Activated CD8-positive, alpha-beta memory T cell treated with anti-CD3 and anti-CD28 coated beads for 48 hours (primary cell): ENCODE measurements at regions not wholly inside any gene's neighbourhood (a gene's known extent, or its start where the extent isn't known, plus 50 kb on each side); places are given as distances from the start of the nearest gene placed in this dataset.

Experiments
- DNase-seq, 3 experiments: peaks; one replicate each; pipeline ENCODE4 v3.0.0-alpha.2; 2020; ENCODE audit warnings: low read depth in 2 of 3, low spot score in 2 of 3

DNA sequence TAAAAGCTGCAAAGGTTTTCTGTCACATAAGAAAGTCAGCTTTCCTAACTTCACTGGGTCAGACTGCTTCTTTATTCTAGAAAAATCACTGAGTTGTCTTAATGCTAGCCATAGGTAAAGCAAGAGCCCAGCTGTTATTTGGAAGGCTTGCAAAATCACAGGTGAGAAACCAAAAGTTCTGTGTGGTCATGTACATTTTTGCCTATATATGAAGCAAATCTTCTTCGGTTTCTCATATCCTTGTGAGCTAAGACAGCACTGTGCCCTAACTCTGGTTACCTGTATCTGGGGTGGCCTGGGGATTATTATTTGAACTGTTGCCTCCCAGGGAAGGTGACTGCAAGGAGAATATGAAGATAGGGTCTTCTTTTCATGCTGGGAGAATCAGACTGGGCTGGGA lies 444.9 kb upstream of the CLINT1 start:
- no peak for DNase-seq

GRCh38 chr5:158303275-158303674 lies 444.3 kb upstream of the CLINT1 start:
- DNase-seq = no peak

GRCh38 chr5:158302029-158302428 lies 443.1 kb upstream of the CLINT1 start:
- no peak for DNase-seq

DNA sequence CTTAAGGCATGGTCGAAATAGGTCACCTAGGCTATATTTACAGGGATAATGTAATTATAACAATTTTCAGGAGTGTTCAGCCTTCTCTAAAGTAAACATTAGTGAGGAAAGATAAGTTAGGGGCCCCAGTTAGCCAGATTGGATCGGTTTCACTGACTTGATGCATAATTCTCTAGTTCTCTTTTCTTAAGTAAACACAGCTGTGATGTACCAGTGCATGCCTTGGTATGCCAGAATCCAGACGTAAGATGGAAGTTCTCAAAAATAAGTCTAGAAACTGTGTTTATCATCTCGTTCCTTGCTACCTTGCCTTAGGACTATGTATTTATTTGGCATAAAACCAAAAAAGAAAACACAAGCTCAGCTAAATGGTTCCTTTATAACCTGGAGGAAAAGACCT lies 442.2 kb upstream of the CLINT1 start:
- no peak for DNase-seq

DNA sequence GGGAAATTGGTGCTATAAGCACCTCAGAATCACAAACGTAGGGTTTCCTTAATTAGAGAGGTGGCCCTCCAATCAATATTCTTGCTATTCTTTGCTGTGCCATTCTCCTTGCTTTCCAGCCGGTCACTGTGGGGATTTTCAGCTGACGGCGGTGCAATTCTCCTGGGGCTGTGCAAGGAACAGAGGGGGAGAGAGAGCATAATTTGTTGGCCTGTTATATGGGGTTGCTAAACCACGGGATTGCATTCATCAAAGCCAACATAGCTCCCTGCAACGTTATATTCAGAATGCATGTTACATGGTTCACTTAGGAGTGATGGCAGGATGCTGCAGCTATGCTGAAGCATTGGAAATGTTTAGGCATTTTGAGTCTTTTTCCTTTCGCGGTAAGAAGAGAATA lies 441.3 kb upstream of the CLINT1 start:
- no peak for DNase-seq

GRCh38 chr5:158297002-158297527 lies 438.1 kb upstream of the CLINT1 start:
- no peak for DNase-seq

DNA sequence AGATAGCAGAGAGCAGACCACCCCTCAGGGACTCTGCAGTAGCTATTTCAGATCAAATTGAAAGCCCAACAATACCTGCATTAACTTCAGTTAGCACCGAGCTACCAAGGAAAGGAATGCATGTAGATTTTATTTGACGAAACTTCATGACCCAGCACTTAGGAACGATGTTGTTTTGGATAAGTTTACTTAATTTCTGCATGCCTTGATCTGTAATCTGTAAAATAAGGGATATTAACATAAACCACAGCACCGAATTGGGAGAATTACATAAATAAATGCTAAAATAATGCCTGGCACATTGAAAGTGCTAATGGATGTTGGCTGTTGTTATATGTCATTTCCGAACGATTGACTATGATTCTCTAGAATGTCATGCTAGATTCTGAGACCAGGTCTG lies 435.8 kb upstream of the CLINT1 start:
- DNase-seq = no peak

- no peak for DNase-seq
These were observed 434.0 kb upstream of the CLINT1 start for GRCh38 chr5:158292981-158293380.

DNA sequence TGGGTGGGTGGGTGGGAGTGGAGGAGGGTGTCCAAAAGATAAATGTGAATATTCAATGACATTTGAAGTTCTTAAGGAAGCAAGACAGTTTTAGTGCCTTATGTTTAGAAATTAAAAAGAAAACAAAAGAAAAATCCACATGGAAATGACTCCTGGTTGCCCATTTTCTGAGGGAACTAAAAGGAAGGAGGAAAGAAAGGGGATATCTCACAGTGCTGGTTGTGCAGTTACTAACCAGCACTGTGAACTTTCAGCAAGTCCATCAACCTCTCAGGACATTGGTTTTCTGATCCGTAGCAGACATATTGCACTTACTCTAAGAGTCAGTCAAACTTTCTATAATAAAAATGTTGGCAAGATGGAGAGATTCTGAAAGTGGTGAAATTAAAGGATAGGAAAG lies 431.0 kb upstream of the CLINT1 start:
- DNase-seq = no peak

GRCh38 chr5:158288272-158288657 lies 429.3 kb upstream of the CLINT1 start:
- no peak for DNase-seq

DNA sequence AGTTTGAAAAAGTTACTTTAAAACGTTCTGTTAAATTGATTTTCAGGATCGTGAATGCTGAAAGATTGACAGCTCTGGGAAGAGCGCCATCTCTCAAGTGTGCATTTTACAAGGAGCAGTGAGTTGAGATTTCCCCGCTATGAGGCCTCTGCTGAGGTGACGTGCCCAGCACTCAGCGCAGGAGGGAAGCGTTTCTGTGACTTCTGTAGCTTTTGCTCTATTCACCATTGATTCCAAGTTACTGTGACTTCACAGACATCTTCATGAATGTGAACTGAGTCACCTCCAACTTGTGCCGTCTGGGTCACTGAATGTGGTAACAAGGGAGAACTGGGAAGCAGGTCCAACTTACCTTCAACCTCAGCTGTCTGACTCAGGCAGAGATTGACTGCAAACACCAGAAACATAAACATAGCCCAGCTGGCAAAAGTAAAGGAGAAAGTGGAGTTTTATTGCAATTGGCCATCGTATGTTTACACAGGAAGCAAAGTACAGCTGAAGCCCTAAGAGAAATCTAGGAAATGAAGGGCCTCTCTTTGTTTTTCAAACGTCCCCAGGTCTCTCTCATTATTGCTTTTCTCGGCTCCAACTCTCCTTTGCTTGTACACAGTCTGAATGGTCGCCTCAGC lies 428.8 kb upstream of the CLINT1 start:
- no peak for DNase-seq

DNA sequence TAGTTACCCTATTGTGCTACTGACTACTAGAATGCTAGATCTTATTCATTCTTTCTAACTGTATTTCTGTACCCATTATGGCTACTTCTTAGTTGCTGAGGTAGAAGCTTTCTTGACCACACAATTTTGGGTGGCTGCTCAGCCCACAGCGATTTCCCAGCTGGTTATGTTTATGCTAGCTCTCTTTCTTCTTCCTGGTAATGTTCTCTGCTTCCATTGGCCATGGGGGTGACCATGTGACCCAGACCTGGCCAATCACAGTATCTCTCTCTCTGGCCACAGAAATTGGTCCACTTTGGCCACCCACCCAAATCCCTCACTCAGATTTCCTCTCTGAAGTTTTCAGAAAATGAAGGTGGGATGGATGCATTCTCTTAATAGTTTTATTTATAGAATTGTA lies 427.9 kb upstream of the CLINT1 start:
- DNase-seq = no peak

DNA sequence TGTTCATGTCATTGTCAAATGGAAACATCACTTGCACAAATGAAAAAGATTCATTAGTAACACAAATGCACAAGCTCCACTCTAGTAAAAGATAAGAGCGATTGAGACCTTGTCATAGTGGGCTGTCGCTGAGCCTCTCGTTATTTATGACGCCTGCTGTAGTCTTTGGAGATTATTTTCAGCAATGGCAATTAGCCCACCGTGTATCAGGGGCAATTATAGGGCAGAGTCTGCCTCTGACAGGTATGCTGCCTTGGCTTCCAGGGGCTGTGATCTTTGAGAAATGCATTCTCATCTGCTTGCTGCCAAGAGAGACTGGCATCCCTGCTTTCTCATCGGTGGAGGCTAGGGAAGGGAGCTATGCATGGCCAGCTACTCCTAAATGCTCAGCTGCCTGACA lies 426.8 kb upstream of the CLINT1 start:
- DNase-seq = no peak

- DNase-seq = no peak
These were observed 425.3 kb upstream of the CLINT1 start for GRCh38 chr5:158284242-158284641.

DNA sequence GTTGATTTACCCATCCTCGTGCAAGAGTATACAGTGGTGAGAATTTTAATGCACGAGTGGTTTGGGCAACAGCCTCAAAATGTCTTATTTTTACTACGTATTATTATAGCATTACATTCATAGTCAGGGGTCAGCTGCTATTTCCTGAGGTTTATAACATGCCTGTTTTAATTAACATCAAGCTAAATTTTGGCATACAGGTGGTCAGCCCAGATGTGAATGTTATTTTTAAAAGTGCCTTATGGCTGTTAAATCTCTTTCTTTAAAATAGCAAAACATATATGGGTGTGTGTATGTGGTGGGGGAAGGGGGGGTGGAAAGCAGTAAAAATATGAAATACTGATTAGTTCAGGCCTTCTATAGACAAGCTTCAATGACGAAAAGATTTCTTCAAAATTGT lies 424.5 kb upstream of the CLINT1 start:
- DNase-seq = no peak

DNA sequence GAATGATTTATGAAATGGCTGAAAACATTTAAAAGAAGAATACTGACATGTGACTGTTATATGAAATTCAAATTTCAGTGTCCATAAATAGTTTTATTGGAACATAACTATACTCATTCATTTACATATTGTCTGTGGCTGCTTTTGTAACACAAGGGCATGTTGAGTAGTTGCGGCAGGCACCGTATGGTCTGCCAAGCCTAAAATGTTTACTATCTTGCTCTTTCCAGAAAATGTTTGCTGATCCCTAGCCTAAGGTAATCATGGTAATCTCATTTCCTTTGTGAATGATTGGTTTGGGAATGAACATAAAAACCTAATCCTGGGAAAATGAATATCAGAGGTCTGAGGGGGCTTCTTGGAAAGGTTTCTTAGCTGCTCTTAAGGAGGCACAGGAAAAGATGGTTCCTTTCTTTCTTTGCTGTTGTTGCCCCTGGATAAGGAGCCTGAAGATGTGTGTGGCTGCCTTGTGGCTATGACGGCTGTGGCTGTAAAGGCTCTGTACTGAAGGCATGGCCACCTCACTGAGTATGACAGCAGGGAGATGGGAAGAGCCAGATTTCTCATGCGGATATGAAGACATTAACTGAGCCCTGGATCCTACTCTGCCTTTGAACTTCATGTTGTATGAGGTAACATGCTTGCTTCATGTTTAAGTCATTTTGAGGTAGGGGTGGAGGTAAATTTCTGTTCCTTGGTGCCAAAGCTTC lies 419.4 kb upstream of the CLINT1 start:
- DNase-seq = no peak

DNA sequence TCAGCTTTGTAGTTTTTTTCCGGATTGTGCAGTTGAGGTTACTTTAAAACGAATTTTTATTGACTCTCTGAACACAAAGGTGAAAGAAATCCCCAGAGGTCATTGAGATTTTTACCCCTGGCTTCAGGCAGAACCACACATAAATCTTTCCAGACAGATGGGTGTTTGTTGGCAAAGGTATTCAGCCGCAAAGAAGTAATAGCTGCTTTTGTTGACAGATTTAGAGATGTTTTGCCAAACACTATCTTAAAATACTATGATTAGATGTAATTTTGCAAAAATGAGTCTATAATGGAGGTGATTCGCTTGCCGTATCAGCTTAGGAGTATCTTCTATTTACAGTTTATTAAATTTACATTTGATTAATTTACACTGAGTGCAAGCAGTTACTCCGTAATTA lies 418.3 kb upstream of the CLINT1 start:
- no peak for DNase-seq

- DNase-seq = no peak
These were observed 417.7 kb upstream of the CLINT1 start for GRCh38 chr5:158276692-158277091.

GRCh38 chr5:158275511-158275910 lies 416.6 kb upstream of the CLINT1 start:
- no peak for DNase-seq

DNA sequence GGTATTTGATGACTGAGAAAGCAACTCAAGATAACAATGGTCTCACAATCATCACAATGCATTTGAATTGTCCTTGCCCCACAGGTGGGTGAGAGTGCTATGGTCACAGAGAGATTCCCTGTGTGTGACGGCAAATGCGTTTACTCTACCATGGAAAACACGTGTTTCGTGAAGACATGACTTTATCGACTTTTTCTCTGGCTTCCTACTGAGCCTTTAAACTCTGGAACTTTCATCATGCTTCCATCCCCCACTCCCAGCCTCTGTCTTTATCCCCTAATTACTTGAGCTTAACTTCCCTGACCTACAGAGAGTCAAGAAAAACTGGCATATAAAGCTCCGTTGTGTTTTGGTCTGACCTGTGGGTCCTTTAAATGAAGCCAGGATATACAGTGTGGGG lies 414.1 kb upstream of the CLINT1 start:
- DNase-seq = no peak

- DNase-seq = no peak
These were observed 413.5 kb upstream of the CLINT1 start for GRCh38 chr5:158272409-158272808.

DNA sequence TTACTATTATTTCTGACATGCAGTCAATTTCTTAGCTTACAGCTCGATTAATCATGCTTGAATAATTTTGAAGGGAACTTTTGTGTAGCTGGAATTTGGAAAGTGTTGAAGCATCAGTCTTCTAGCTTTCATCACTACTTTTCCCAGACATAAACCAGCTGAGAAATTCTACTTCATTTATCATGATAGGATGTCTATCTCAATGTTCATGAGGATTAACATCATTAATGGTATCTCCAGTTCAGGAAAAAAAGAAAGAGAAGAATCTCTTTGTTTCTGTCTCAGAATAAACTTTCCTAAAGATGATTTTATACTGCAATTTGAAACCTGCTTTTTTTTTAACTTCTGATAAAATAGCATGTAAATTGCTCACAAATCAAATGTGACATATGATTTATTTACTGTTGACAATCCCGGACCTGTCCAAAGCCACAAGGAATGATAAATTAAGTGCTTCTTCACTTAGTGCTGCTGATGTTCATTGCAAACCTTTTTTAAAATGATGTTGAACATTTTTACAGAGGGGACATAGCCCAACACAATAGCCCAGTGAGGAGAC lies 412.1 kb upstream of the CLINT1 start:
- DNase-seq = no peak

DNA sequence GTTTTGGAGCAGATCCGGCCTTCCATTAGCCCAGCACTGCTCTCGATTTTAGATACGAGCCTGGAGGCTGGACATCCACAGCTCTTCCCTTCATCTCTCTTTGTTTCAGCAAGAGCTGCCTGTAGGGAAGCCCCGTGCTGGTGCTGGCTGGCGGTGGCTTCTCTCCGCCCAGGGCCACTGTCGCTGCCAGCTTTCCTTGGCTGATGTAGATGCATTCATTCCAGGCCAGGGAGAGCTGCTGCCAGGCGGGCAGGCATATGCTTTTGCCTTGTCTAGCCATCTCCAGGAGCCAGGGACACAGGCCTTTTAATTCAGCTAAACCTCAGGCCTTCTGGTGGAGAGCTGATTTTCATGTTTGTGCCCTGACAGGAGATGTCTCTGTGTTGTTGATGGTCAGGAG lies 409.3 kb upstream of the CLINT1 start:
- DNase-seq = no peak
